D721Med (cell line): ENCODE measurements at regions not wholly inside any gene's neighbourhood (a gene's known extent, or its start where the extent isn't known, plus 50 kb on each side); places are given as distances from the start of the nearest gene placed in this dataset.

Experiments used
- DNase-seq: peaks from one replicate; pipeline ENCODE4 v3.0.0; 2011; ENCODE audit warnings: low spot score; ENCODE audit not compliant: insufficient read length
- FAIRE-seq: peaks from 2 replicates; lab custom pipeline; 2011; peaks lifted over from hg19 to GRCh38; lab: Jason Lieb, UNC
- CTCF ChIP-seq: IDR thresholded peaks from 2 replicates; pipeline ENCODE4 v1.5.1; 2012; ENCODE audit warnings: mild to moderate bottlenecking, control low read depth; ENCODE audit not compliant: insufficient read depth; ENCODE audit errors: missing control alignments

- TF ChIP-seq CTCF, result no peak
- no peak for DNase-seq
- no peak for FAIRE-seq
These were observed 1263.6 kb downstream of the CDY2B start for GRCh38 chrY:16616201-16616975.

GRCh38 chrY:16608679-16609078 lies 1271.3 kb downstream of the CDY2B start:
- no peak for TF ChIP-seq CTCF
- FAIRE-seq, result no peak
- no peak for DNase-seq

- FAIRE-seq (no peak), DNase-seq (no peak)
- no peak for TF ChIP-seq CTCF
These were observed 1277.9 kb downstream of the CDY2B start for GRCh38 chrY:16602146-16602545.

- FAIRE-seq (no peak), DNase-seq (no peak)
- no peak for TF ChIP-seq CTCF
These were observed 1278.4 kb downstream of the CDY2B start for GRCh38 chrY:16601626-16602025.

- no peak for FAIRE-seq
- DNase-seq, result no peak
- TF ChIP-seq CTCF, result no peak
These were observed 1308.0 kb downstream of the CDY2B start for GRCh38 chrY:16572061-16572460.

GRCh38 chrY:16562491-16562890 lies 1317.5 kb downstream of the CDY2B start:
- FAIRE-seq (no peak), DNase-seq (no peak)
- no peak for TF ChIP-seq CTCF

GRCh38 chrY:16522021-16522420 lies 1358.0 kb downstream of the CDY2B start:
- DNase-seq (no peak), FAIRE-seq (no peak)
- TF ChIP-seq CTCF, result no peak
